ENCODE measurements at regions not wholly inside any gene's neighbourhood (a gene's known extent, or its start where the extent isn't known, plus 50 kb on each side); places are given as distances from the start of the nearest gene placed in this dataset.

DNA sequence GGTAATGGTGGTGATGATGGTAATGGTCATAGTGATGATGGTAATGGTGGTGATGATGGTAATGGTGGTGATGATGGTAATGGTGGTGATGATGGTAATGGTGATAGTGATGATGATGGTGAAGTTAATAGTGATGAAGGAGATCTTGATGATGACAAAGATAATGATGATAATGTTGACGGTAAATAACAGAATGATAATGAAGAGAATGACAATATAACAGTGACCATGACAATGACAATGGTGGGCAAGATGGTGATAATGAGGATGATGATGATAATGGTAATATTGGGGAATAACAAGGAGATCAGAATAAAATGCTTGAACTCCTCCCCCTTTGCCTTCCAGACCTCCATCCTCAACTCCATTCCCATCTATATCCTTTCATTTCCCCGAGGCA is 233.3 kb upstream of the SFSWAP start:
- DNase-seq (ENCODE audit: low read depth), result no peak
- no peak overlapping the region for H3K4me3 ChIP-seq (ENCODE audit: low read depth, low read length)
- TF ChIP-seq MYC (IDR thresholded peaks at IDR 0.05; ENCODE audit: low read depth, low read length), result no peak
- no peak for TF ChIP-seq POLR2A (IDR thresholded peaks at IDR 0.05; ENCODE audit: extremely low read depth, insufficient read length)
- TF ChIP-seq, protein P1, sequence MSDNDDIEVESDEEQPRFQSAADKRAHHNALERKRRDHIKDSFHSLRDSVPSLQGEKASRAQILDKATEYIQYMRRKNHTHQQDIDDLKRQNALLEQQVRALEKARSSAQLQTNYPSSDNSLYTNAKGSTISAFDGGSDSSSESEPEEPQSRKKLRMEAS (IDR thresholded peaks at IDR 0.05; ENCODE audit: low read depth, low read length), result no peak
- TF ChIP-seq, protein P2, sequence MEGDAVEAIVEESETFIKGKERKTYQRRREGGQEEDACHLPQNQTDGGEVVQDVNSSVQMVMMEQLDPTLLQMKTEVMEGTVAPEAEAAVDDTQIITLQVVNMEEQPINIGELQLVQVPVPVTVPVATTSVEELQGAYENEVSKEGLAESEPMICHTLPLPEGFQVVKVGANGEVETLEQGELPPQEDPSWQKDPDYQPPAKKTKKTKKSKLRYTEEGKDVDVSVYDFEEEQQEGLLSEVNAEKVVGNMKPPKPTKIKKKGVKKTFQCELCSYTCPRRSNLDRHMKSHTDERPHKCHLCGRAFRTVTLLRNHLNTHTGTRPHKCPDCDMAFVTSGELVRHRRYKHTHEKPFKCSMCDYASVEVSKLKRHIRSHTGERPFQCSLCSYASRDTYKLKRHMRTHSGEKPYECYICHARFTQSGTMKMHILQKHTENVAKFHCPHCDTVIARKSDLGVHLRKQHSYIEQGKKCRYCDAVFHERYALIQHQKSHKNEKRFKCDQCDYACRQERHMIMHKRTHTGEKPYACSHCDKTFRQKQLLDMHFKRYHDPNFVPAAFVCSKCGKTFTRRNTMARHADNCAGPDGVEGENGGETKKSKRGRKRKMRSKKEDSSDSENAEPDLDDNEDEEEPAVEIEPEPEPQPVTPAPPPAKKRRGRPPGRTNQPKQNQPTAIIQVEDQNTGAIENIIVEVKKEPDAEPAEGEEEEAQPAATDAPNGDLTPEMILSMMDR (IDR thresholded peaks at IDR 0.05; ENCODE audit: low read depth, low read length), result no peak

DNA sequence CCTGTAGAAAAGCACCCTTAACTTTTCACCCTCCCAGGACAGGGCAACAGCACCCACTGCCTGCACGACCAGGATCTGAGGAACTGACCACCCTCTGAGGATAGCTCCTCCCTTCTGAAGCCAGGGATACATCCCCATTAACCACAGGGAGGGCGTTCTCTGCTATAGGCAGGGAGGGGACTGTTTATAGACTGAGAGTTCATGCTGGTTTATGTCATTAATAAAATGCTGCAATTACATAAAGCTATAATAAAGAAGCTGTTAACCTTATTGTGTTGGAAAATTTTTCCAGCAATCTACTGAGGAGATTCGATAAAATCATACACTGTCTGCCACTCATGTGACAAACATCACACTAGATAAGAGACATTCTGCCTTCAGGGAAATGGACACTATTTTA is 232.4 kb upstream of the SFSWAP start:
- TF ChIP-seq MYC (IDR thresholded peaks at IDR 0.05; ENCODE audit: low read depth, low read length), result no peak
- TF ChIP-seq, protein P1 (IDR thresholded peaks at IDR 0.05; ENCODE audit: low read depth, low read length), result no peak
- TF ChIP-seq, protein P2 (IDR thresholded peaks at IDR 0.05; ENCODE audit: low read depth, low read length), result no peak
- no peak for TF ChIP-seq POLR2A (IDR thresholded peaks at IDR 0.05; ENCODE audit: extremely low read depth, insufficient read length)

DNA sequence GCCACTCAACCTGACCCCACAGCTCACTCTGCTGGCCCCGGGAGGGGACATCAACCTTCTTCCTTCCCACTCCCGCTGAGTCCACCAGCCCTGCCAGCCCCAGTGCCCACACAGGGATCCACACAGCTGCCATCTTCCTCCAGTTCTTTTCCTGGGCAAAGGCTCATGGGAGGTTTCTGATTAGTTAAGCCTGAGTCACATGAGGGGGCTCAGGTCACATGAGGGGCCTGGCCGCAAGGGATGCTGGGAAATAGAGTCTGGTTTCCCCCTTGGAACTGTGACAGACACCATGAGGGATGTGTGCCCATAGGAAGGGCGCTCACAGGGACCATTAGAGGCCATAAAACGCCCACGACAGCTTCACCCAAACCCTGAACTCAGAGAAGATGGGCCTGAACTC is 228.7 kb upstream of the SFSWAP start:
- no peak overlapping the region for H3K4me3 ChIP-seq (ENCODE audit: low read depth, low read length)
- no peak for TF ChIP-seq POLR2A (IDR thresholded peaks at IDR 0.05; ENCODE audit: extremely low read depth, insufficient read length)
- TF ChIP-seq MYC (IDR thresholded peaks at IDR 0.05; ENCODE audit: low read depth, low read length), result no peak
- TF ChIP-seq, protein P1 (IDR thresholded peaks at IDR 0.05; ENCODE audit: low read depth, low read length), result no peak
- TF ChIP-seq, protein P2 (IDR thresholded peaks at IDR 0.05; ENCODE audit: low read depth, low read length), result no peak
- no peak for DNase-seq (ENCODE audit: low read depth)

More for the DNA sequence above, 232.4 kb upstream of the SFSWAP start:
- H3K4me3 ChIP-seq (ENCODE audit: low read depth, low read length), result no peak overlapping the region
- DNase-seq (ENCODE audit: low read depth), result no peak

DNA sequence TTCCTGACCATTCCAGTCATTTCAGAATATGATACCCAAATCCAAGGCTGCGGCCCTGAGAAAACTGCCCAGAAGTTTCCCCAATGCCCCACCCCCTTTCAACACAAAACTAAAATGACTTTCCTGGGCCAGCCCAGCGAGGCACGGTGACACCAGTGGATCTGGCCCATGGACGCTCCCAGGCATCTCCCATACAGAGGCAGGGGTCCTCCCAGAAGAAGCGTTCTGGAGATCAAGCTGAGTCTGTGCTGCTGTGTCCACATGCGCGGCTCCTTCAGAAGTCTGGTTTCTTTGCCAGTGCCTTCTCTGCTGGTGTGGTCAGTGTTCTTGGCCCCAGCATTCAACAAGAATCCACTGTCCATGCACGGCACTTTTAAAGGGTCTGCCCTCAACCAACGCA is 228.2 kb upstream of the SFSWAP start:
- no peak overlapping the region for H3K4me3 ChIP-seq (ENCODE audit: low read depth, low read length)

DNA sequence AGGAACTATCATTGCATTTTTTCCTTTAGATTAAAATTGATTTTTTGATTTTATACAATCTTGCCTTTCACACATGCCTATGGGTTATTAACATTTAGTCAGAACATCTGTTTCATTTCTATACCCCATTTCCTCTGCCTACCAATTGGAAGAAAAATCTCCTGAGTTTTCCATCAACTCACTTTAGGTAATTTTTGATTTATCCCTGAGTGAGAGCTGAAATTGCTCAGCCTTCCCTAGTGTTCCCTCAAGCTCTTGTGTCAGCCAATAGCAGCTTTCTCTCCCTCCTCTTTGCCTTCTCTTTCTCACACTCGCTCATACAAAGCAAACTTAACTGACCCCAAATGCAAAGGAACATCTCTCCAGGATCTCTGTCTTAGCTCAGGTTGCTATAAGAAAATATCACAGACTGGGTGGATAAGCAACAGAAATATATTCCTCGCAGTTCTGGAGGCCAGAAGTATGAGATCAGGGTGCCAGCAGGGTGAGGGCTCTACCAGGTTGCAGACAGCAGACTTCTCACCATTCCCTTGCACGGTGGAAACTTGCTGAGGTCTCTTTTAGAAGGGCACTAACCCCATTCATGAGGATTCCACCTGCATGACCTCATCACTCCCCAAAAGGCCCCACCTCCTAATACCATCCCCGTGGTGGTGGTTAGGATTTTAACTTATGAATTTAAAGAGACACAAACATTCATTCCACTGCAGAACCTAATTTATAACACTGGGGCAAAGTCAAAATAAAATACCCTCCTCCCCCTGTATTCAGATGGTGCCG is 224.2 kb upstream of the SFSWAP start:
- DNase-seq (ENCODE audit: low read depth), result no peak
- no peak overlapping the region for H3K4me3 ChIP-seq (ENCODE audit: low read depth, low read length)
- no peak for TF ChIP-seq MYC (IDR thresholded peaks at IDR 0.05; ENCODE audit: low read depth, low read length)
- TF ChIP-seq, protein P1 (IDR thresholded peaks at IDR 0.05; ENCODE audit: low read depth, low read length), result no peak
- no peak for TF ChIP-seq POLR2A (IDR thresholded peaks at IDR 0.05; ENCODE audit: extremely low read depth, insufficient read length)
- TF ChIP-seq, protein P2 (IDR thresholded peaks at IDR 0.05; ENCODE audit: low read depth, low read length), result no peak

More for the DNA sequence above, 228.2 kb upstream of the SFSWAP start:
- TF ChIP-seq POLR2A (IDR thresholded peaks at IDR 0.05; ENCODE audit: extremely low read depth, insufficient read length) (no peak), MYC (IDR thresholded peaks at IDR 0.05; ENCODE audit: low read depth, low read length) (no peak)
- TF ChIP-seq, protein P1 (IDR thresholded peaks at IDR 0.05; ENCODE audit: low read depth, low read length), result no peak
- TF ChIP-seq, protein P2 (IDR thresholded peaks at IDR 0.05; ENCODE audit: low read depth, low read length), result no peak
- DNase-seq (ENCODE audit: low read depth), result no peak

All from NB4 (cell line).